DMS79 treated with DMSO at 0.1 percent for 48 hours (cell line): ENCODE measurements at regions not wholly inside any gene's neighbourhood (a gene's known extent, or its start where the extent isn't known, plus 50 kb on each side); places are given as distances from the start of the nearest gene placed in this dataset.
"Not testable (repeated sequence)": the region's sequence is repeated elsewhere in the genome, so short reads cannot be mapped to it uniquely, and the experiment has no call there.

Source experiments
- DNase-seq: peaks from one replicate; lab custom pipeline; 2025; lab: John Stamatoyannopoulos, UW

DNA sequence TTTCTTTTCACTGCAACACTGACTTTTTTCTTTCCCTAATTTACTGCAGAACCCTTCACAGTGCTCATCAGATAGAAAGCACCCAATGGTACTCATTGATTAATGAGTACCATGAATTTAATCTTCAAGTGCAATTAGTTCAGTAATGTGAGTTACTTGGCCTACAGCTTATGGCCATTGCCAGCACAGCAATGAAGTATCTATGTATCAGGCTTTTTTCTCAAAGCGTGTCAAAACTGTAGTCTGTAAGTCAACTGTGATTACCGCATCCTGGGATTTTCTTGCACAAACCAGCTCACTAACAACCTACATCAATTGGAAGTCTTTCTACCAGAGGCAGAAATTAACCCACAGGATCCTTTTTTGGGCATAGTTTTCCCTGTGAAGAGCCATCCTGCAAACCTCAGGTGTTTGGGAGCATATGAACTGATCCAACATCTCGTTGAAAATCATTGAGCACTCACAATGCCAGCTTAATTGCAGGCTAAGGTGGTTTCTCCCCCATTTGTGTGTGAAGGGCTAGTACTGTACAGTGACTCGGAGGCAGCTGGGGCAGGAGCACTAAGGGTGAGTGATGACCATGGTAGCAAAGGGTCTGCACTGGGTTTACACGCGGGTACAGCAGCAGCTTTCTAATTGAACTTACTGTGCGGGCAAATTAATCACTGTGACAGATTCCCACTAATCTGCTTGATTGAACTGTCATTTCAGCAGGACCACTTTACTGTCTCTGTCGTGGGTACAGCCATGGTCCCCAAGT, 619.3 kb downstream of the SNAPC1 start:
- DNase-seq: no peak

DNA sequence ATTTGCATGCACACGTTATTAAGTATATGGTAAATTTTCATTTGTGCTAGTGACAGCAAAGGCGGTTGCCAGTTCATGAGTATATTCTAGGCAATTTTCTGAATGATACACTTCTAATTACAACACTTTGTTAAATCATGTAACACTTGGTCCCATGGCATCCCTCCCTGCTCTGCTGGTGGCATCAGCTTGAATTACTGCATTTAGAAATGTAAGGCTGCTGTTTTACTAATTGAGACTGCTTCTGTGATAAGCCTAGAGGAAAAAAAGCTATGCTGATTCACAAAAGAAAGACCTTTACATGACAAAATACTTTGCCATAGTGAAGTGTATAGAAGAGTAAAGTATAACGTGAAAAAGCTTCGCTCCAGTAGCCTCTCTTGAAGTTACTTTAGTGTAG, 636.1 kb downstream of the KCNH5 start:
- DNase-seq: no peak

DNA sequence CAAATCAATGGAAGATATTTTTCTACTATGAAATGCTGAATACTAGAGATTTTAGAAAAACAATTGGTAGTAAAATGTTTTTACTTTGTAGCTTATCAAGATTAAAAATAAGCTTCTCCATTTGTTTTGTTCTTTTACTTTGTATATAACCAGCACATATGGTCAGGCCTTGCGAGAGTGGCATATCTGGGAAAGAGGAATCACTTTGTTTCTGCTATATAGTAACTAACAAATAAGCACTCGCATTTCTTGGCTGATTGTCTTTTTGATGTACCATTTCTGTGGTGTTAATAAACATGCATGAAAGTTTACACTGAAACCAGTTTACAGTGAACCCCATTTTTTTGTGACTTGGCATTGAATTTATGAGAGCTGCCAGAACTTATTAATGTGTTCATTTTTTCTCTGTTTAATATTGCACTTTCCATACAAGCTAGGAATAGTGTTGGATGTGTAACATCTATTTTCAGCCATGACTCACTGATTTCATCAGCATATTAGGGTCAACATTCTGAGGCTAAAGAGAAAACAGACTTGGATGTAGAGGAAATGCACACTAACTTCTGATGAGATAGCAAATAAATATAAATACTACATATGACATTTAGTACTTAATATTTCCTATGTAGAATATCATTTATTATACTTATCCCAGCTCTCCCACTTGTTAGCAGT, 635.5 kb downstream of the KCNH5 start:
- DNase-seq: no peak

DNA sequence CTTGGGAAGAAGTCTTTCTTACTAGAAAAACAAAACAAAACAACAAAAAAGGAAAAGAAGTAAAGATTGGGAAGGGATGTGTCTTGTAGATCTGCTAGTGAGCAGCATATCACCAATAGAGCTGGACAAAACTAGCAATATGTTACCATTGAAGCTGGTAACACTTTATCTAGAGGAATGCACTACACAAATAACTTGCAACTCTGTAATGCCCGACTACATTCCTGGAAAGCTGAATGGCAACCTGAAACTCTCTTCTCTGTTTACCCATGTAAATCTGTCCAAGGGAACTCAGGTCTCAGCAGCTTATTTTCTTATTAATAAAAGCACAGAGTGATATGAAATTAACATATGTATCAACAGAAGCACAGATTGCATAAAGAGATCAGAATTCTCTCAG, 624.4 kb downstream of the KCNH5 start:
- DNase-seq: no peak

DNA sequence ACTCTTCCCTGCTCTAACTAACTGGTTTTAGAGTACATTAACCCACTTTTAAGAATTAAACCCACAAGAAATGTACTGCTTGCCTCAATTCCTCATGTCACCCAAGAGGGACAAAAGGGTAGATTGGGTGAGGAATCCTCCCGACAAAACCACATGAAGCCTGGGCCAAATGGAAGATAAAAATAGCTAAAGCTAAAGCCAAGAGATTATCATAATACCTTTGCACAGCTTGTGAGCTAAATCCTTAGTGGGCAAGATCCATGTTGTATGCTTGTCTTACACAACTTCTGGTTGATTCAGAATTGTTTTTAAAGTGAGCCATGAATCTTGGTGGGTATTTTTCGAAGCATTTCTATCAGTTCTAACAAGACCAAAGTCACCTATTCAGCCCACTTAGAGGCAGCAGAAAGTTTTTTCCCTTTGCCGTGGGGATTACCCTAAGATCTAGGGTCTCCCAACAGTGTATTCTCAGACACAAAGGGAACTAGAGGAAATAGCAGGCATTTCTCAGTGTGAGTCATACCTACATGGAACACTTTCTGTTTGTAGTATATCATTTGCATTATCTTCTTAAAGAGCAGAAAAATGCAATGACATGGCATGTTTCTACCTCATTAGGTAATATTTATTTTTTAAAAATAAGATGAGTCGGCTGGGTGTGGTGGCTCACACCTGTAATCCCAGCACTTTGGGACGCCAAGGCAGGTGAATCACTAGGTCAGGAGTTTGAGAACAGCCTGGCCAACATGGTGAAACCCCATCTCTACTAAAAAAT, 616.6 kb downstream of the KCNH5 start:
- no peak for DNase-seq

DNA sequence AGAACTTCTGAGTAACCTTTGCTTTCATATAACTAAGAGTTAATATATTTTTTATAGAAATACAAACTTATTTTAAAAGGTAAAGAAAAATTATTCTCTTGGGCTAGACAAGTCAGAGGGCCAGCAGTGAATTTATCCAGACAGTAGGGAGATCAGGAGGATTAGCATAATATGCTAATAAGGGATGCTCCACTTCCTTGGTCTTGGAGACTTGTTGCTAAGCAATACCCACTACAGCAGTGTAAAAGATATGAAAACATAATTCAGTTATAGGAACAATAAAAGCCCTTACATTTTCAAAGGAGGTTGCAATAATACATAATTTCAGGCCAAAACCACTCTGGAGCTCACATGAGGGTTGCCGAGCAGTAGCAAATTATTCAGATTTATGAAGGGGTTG, 615.6 kb downstream of the KCNH5 start:
- DNase-seq: no peak

DNA sequence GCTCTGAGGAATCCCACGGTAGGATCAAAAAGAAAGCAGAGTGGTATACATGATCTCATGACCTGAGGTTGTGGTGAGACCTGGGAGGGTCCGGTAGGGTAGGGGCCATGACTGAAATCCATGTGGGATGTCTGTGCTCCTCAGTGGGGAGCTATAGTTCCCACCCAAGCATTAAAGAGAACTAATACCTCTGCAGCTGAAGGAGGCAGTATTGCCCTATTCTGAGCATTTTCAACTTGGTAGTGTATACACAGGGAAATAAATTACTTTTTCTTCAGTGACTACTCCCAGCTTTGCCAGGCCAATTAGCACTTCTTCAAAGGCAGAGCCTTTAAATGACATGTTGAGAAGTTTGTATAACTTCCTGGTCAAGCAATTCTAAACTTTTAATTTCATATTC, 613.8 kb downstream of the KCNH5 start:
- no peak for DNase-seq

DNA sequence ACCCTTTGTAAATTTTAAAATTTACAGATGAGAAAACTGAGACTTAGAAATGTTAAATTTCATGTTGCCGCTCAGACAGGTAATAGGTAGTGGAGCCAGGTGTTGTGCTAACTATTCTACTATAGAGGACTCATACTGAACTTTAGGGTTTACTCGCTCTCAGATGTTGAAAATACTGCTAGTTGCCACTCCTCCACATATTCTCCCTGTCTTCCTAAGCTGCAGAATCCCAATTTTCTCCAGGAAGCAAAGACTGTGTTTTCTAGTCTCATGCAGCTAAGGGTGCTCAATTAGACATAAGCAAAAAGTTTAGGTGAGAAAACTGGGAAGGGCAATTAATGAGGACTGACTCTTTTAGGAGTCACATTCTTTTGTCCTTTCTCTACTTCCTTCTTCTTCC, 612.3 kb downstream of the KCNH5 start:
- DNase-seq: no peak

DNA sequence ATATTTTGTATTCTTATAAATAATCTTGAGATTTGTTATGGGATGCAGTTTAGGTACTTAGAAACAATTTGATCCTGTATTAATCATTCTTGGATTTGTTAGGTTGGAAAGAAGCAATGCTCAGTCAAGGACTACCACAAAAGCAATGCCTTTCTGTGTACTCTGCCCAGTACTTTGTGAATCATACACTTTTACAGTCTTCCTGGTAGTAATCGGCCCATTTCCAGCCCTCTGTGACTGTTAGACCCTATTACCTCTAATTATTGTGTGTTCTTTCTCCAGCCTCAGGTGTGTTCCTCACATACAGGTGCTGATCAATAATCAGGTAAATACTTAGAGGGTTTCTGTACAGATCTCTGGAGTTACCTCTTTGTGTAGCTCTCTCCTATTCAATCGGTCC, 609.0 kb downstream of the KCNH5 start:
- DNase-seq: no peak

DNA sequence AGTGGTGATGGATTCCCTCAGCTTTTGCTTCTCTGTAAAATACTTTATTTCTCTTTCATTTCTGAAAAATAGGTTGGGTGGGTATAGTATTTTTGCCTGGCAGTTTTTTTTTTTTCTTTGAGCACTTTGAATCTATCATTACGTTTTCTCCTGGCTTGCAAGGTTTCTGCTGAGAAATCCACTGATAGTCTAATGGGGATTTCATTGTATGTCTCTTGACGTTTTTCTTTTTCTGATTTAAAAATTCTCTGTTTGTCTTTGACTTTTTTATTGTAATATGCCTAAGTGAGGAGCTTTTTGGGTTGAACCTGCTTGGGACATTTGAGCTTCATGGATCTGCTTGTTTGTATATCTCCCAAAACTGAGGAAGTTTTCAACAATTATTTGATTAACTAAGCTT, 606.0 kb downstream of the KCNH5 start:
- no peak for DNase-seq

DNA sequence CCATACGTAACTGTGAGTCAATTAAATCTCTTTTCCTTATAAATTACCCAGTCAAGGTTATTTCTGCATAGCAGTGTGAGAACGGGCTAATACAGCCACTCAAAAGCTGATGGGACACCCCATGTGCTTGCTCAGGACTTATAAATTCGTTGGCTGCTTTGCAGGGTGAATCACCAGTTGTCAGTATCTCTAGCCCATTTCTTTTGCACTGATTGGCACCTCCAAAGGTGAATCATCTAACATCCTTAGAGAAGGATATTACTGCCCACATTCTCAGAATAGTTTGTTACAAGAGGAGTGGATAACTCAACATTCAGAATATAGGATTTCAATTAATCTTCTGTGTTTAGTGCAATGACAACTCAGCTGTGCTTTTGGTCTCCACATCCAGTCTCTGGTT, 601.5 kb downstream of the KCNH5 start:
- DNase-seq: no peak

DNA sequence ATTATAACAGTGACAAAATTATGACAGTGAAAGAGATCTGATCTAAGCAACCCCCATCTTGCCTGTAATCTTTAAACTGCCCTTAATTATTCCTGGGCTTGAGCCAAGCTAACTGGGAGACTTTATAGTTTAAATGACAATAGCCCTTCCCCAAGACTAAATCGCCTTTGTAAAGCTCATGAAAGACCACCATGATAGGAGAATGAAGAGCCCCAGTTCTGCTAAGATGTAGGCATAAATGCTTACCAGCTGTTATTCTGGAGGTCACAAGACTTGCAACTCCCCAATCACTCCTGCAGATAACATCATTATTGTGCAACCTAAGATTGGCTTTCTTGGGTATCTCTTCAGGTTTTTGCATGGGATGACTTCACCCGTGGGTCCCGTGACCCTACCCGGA, 599.7 kb downstream of the KCNH5 start:
- no peak for DNase-seq

DNA sequence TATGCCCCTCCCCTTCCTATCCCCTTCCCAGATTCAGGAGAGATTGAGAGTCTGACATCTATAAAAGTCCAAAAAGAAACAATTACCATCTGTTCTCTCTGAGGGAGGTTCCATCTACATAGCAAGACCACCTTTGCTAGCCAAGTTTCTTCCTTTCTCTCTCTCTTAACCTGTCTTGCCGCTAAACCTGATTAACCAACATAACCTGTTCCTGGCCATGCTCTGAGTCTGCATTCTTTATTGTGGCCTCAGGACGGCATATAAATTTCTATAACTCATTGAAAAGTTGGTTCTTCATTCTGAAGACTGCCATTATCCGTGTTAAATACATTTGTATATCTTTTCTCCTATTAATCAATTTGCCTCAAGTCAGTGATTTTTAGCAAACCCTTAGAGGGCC, 594.0 kb downstream of the KCNH5 start:
- DNase-seq: no peak

DNA sequence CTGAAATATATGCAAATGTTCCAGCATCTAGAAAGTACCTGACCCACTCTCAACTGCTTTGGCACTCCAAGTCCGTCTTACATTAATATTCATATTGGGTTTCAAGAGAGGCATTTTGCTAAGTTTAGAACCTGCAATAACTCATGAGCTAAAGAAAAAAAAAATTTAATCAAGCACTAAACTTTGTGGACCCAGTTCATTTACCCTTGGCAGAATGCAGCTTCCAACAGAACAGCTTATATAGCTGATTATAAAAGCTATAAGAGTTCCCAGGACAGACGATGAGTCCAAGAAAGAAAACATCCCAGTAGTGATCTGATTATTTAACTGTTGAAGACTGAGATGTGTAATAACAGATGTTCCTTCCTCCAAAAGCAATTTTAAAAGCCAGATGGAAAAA, 592.0 kb downstream of the KCNH5 start:
- no peak for DNase-seq

DNA sequence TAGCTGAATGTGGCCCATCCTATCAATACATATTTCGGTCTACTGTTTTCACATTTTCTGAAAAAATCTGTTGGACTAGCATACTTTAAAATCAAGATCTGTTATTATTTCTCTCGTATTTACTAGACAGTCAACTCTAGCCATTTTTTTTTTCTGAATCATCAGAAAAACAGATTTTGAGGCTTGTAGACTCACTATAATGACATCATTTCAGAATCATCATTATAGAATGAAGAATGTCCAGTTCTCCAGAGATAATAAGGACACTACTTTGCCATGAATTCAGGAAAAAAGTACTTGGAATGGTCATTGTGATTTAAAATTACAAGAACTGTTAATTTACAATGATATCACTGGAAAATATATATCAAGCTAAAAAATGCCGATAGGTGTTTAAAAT, 589.8 kb downstream of the KCNH5 start:
- no peak for DNase-seq

DNA sequence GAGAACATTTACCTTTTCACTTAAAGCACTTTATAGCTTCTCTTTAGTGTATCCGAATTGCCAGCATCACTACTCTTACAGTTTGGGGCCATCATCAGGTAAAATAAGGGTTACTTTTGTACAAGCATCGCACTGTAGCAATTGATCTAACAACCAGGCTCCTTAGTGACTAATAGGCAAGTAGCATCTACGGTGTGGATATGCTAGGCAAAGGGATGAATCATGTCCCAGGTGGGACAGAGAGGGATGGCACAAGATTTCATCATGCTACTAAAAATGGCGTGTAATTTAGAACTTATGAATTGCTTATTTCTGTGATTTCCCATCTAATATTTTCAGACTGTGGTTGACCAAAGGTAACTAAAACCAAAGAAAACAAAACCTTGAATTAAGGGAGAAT, 582.3 kb downstream of the KCNH5 start:
- no peak for DNase-seq

DNA sequence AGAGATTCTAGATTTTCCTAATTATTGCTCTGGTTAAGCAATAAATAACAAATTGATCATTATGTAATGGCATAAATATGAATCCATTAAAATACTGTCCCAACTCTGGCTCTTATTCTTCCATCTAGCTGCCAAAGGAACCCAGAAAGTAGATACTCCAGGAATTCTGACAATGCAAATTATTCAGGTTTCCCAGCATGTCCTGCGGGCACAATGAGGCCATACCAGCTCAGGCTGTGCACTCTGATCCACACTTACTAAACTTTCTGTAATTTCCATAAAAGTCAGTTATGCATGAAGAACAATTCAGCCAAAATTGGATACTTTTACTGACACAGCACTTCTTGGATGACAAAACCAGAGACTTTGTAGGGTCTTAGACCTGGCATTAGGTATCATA, 576.3 kb downstream of the KCNH5 start:
- no peak for DNase-seq

DNA sequence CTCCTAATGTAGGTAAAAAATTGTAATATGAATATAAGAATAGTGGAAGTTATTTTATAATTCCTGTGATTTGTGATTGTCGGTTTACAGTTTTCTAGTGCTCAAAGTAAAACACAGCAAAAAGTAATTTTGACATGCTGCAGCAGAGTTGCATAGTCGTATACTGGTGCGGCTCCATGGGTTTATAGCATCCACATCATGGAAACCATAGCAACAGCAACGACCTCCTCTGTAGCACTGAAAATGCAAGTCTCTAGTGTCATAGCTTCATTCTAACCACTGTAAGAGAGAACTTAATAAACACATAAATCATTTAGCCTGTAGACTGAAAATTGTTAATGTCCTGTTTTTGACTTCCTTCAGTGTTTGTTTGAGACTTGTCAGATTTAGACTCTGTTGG, 574.3 kb downstream of the KCNH5 start:
- no peak for DNase-seq

DNA sequence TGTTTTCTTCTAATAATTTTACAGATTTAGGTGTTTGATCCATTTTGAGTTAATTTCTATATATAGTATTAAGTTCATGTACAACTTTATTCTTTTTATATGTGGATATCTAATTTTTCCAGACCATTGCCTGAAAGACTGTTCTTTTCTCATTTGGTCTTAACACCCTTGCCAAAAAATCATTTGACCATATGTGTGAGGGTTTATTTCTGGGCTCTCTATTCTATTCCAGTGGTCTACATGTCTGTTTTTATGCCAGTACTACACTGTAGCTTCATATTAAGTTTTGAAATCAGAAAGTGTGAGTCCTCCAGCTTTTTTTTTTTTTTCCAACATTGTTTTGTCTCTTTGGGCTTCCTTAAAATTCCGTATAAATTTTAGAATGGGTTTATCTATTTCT, 554.1 kb downstream of the KCNH5 start:
- no peak for DNase-seq

DNA sequence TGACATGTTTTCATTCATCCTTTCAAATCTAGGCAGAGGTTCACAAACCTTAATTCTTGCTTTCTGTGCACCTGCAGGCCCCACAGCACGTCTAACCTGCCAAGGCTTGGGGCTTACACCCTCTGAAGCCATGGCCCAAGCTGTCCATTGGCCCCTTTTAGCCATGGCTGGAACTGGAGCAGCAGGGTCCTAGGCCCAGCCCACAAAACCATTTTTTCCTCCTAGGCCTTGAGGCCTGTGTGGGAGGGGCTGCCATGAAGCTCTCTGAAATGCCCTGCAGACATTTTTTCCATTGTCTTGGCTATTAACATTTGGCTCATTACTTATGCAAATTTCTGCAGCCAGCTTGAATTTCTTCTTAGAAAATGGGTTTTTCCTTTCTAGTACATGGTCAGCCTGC, 547.5 kb downstream of the KCNH5 start:
- no peak for DNase-seq

DNA sequence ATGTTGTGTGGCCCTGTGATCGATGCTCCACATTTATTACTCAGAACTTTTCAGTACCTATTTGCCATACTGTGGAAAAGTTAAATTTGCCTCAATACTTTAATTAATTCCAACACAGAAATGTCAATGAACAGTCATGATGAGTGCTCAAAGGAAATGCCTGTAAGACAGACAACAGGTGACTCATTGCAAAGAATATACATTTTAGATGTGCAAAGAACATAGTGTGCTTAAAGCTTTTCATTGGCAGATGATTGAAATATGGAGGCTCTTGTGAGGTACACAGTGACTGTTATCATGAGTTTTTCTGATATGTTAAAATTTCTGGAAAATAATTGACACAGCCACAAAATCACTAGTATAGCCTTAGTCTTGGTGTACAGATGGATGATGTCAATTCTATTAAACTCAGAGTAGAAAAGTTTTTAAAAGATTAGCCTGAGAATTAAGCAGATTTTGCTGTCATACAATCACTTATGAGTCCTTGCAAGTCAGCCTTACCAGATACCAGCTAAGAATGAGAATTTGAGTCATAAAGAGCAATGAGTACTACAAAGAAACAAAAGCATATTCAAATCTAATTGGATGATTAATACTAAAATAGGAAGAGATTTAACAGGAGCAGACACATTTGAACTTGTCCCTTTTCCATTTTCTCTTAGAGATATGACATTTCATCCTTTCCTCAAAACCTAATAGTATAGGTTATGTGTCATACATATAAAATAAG, 544.1 kb downstream of the KCNH5 start:
- no peak for DNase-seq

DNA sequence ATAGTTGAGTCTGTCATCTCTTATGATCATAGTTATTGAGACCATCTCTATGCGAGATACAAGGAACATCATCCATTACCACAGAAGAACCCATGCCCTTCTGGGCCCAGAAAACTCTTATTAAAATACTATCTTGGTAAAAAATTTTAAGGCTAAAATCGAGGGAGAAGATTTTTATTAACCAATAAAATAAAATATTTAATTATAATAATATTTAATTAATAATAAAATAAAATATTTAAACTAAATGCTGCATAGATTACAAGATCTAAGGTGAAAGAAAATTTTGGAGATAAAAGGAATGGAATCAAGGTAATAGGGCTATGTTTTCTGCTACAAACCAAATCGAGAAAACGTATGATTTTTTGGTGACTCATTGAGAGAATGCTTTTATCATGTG, 540.2 kb downstream of the KCNH5 start:
- no peak for DNase-seq

DNA sequence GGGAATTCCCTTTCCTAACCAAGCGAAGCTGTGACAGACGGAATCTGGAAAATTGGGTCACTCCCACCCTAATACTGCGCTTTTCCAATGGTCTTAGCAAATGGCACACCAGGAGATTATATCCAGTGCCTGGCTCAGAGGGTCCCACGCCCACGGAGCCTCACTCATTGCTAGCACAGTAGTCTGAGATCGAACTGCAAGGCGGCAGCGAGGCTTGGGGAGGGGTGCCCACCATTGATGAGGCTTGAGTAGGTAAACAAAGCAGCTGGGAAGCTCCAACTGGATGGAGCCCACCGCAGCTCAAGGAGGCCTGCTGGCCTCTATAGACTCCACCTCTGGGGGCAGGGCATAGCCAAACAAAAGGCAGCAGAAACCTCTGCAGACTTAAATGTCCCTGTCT, 523.9 kb downstream of the KCNH5 start:
- DNase-seq: not testable (repeated sequence)
